Neural cell (in vitro differentiated cells): ENCODE measurements at regions not wholly inside any gene's neighbourhood (a gene's known extent, or its start where the extent isn't known, plus 50 kb on each side); places are given as distances from the start of the nearest gene placed in this dataset.

Experiments used
- CTCF ChIP-seq: fragments of 450-650 bp; IDR thresholded peaks from 2 replicates; pipeline ENCODE4 v1.5.1; 2014; ENCODE audit warnings: antibody characterized with exemption, mild to moderate bottlenecking, moderate library complexity; ENCODE audit not compliant: poor library complexity, severe bottlenecking
- EZH2 ChIP-seq: fragments of 200-600, 300-800 bp; shearing (Covaris generic), sonication (generic); IDR thresholded peaks from 2 replicates; pipeline ENCODE4 v1.6.1; 2014; ENCODE audit warnings: antibody characterized with exemption, low read length, borderline replicate concordance, mild to moderate bottlenecking; ENCODE audit not compliant: insufficient read depth, poor library complexity, severe bottlenecking
- POLR2AphosphoS5 ChIP-seq: IDR thresholded peaks from 2 replicates; pipeline ENCODE4 v1.6.1; 2012
- RAD21 ChIP-seq: fragments of 450-650 bp; conservative IDR thresholded peaks from 2 replicates; pipeline ENCODE4 v1.6.1; 2014; ENCODE audit warnings: antibody characterized with exemption, mild to moderate bottlenecking, moderate library complexity
- REST ChIP-seq: IDR thresholded peaks from 2 replicates; pipeline ENCODE4 v1.6.1; 2012; ENCODE audit warnings: borderline replicate concordance
- SMC3 ChIP-seq: fragments of 450-650 bp; conservative IDR thresholded peaks from 2 replicates; pipeline ENCODE4 v1.6.1; 2014; ENCODE audit warnings: antibody characterized with exemption, mild to moderate bottlenecking, moderate library complexity; ENCODE audit not compliant: poor library complexity
- TAF1 ChIP-seq: IDR thresholded peaks from 2 replicates; pipeline ENCODE4 v1.6.1; 2012; ENCODE audit warnings: low read depth

GRCh38 chr2:13001408-13001807, 284.7 kb downstream of the TRIB2 start:
- TF ChIP-seq CTCF (no peak), EZH2 (no peak), POLR2AphosphoS5 (no peak), SMC3 (no peak), TAF1 (no peak), REST (no peak), RAD21 (no peak)
